GM12872 (cell line): ENCODE measurements at regions not wholly inside any gene's neighbourhood (a gene's known extent, or its start where the extent isn't known, plus 50 kb on each side); places are given as distances from the start of the nearest gene placed in this dataset.

Source experiments
- TF ChIP-seq, protein P1 (sequence below): IDR thresholded peaks from 3 replicates; pipeline ENCODE4 v1.5.1; 2011; ENCODE audit warnings: low read depth, mild to moderate bottlenecking, low read length, moderate library complexity; ENCODE audit not compliant: insufficient read depth

- TF ChIP-seq, protein P1, sequence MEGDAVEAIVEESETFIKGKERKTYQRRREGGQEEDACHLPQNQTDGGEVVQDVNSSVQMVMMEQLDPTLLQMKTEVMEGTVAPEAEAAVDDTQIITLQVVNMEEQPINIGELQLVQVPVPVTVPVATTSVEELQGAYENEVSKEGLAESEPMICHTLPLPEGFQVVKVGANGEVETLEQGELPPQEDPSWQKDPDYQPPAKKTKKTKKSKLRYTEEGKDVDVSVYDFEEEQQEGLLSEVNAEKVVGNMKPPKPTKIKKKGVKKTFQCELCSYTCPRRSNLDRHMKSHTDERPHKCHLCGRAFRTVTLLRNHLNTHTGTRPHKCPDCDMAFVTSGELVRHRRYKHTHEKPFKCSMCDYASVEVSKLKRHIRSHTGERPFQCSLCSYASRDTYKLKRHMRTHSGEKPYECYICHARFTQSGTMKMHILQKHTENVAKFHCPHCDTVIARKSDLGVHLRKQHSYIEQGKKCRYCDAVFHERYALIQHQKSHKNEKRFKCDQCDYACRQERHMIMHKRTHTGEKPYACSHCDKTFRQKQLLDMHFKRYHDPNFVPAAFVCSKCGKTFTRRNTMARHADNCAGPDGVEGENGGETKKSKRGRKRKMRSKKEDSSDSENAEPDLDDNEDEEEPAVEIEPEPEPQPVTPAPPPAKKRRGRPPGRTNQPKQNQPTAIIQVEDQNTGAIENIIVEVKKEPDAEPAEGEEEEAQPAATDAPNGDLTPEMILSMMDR: no peak
These were observed 646.9 kb upstream of the ZNF608 start for GRCh38 chr5:125393221-125393815.

- TF ChIP-seq, protein P1: no peak
These were observed 648.3 kb upstream of the ZNF608 start for GRCh38 chr5:125394661-125395280.

- TF ChIP-seq, protein P1: no peak
These were observed 650.0 kb upstream of the ZNF608 start for GRCh38 chr5:125396462-125396861.

DNA sequence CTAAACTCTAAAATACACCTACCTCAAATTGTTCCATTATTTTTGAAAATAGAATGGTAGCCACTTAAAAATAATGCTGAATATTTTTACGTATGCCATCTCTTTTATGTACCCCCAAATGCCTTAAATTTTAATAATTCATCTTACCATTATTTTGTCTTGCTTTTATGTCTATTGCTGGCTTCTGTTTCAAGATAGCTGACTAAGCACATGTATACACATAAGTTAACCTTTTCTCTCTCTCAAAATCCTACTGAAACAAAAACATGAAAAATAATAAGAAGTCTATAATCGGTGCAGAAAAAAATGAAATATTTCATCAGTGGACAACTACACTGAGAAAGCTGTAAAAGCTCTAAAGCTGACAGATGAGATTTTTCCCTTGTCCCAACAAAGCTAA lies 652.0 kb upstream of the ZNF608 start:
- TF ChIP-seq, protein P1: no peak

GRCh38 chr5:125399885-125400284 lies 653.4 kb upstream of the ZNF608 start:
- TF ChIP-seq, protein P1: no peak

GRCh38 chr5:125401724-125402622 lies 655.5 kb upstream of the ZNF608 start:
- TF ChIP-seq, protein P1: no peak

GRCh38 chr5:125402787-125403186 lies 656.3 kb upstream of the ZNF608 start:
- TF ChIP-seq, protein P1: no peak
